Right ventricle myocardium inferior (tissue), 1 donor: ENCODE measurements at regions not wholly inside any gene's neighbourhood (a gene's known extent, or its start where the extent isn't known, plus 50 kb on each side); places are given as distances from the start of the nearest gene placed in this dataset.
A peak's percentile ranks its signal among the peaks of the same experiment; 100 is the strongest.
"Not testable (repeated sequence)": the region's sequence is repeated elsewhere in the genome, so short reads cannot be mapped to it uniquely, and the experiment has no call there.

ENCODE experiments used
- ATAC-seq: fragments of 200-7000 bp; cut with Tn5 transposase; one replicate; pipeline ENCODE4 v1.9.1; 2020; ENCODE audit warnings: mild to moderate bottlenecking, moderate library complexity
- DNase-seq: peaks from one replicate; pipeline ENCODE4 v3.0.0; 2021; ENCODE audit errors: missing footprints
- intact Hi-C: fragments of 100-400 bp; cut with DNase I; formaldehyde crosslinking; loops from one replicate; pipeline ENCODE4 v1.11.0; 2022
- donor health status: DM: no; HTN: yes; CAD: no; lungs with severe emphysema.

DNA sequence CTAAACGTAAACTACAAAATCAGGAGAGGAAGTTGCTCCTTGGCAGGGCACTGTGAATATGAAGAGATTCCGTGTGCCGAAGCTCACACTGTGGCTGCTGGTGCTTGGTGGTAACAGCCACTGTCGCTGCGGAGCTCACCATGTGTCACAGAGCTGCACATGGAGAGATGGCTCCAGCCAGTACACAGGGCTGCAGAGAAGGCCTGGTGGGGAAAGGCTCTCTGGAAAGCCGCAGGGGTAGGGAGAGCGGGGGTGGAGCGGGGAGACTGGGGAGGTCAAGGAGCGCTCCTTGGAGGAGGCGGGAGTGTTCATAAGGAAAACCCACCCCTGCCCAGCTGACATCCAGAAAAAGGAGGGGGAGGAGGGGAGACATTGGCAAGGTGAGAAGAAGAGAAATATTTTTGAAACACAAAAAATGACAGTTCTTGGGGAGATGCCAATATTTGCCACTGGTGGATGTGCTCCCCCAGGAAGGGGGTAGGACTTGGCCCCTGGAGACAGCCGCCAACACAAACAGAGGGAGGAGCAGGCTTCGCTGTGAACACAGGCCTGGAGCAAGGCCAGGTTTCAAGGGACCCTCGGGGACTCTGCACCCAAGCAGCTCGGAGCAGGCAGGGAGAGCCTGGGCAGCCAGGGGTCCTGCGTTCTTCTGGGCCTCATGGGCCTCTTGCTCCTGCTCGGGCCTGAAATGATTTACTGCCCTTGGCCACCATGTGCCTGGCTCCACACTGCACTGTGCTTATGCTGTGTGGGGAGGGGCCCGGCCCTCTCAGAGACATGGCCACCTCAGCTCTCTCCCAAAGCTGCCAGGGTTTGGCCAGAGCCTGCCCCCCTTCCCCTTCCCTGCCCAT is 102.6 kb upstream of the GLI2 start:
- intact Hi-C loops = no loop called here
- no peak for DNase-seq
- no peak for ATAC-seq

- no peak for ATAC-seq
- DNase-seq = no peak
- intact Hi-C loops = no loop called here
These were observed 101.1 kb upstream of the GLI2 start for GRCh38 chr2:120634533-120634932.

- no peak for ATAC-seq
- no peak for DNase-seq
- intact Hi-C loops = no loop called here
These were observed 100.5 kb upstream of the GLI2 start for GRCh38 chr2:120635146-120635545.

DNA sequence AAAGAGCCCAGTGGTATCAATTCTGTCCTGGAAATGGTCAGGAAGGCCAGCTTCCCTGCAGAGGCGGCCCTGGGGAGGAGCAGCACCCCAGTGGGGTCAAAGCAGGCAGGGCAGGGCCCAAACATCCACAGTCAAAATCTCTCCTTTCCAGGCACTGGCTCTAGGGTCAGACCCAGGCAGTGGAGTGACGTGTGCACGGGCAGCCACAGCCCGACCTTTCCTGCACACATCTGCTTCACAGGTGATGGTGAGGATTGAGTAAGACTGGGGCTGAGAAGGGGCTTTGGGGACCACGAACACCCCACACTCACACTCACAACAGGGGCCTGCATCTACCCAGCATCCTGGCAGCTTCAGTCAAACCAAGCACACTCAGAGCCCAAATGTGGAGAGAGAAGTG is 97.8 kb upstream of the GLI2 start:
- no peak for DNase-seq
- no peak for ATAC-seq
- intact Hi-C loops = no loop called here

DNA sequence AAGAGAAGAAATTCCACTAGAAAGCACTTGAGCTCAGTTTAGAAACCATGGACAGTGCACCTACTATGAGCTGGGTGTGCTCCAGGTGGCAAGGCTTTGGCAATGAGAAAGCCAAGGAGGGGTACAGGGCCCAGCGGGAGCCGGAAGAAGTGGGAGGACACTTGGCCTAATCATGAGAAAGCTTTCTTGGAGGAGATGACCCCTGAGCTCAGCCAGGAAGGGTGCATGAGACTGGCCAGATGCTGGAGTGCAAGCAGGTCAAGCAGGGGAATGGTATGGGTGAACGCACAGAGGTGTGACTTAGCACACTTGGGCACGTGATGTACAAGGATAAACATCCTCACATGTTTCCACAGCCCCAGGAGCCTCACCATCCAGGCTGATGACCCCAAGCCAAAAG is 97.2 kb upstream of the GLI2 start:
- DNase-seq (no peak), ATAC-seq (no peak)
- intact Hi-C loops = no loop called here

- ATAC-seq (no peak), DNase-seq (no peak)
- intact Hi-C loops = no loop called here
These were observed 94.3 kb upstream of the GLI2 start for GRCh38 chr2:120641366-120641771.

GRCh38 chr2:120642646-120643045 is 93.0 kb upstream of the GLI2 start:
- ATAC-seq (no peak), DNase-seq (no peak)
- intact Hi-C loops = no loop called here

DNA sequence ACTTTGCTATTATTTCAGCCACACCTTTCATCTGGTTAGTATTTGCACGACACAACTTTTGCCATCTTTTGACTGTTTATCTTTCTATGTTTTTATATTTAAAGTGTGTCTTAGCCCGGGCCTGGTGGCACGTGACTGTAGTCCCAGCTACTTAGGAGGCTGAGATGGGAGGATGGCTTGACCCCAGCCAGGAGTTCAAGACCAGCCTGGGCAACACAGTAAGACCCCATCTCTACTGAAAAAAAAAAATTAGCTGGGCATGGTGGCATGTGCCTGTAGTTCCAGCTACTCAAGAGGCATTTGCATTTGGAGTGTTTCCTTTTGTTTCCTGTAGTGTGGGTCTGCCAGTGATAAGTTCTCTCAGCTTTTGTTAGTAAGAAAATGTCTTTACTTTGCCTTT is 88.7 kb upstream of the GLI2 start:
- intact Hi-C loops = no loop called here

DNA sequence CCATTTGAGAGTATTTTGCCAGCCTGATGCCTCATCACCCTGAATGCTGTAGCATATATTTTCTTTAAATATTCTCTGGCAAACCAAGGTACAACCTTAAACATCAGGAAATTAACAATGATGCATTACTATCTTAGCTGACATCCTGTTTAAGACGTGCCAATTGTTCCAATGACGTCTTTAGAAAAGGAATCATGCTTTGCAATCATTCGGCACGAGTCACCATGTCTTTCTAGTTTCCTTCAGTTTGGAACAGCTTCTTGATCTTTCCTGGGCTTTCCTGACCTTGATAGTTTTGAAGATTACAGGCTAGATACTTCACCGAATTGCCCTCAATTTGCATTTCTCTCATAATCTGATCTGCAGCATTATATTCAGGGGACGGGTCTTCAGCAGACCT is 88.2 kb upstream of the GLI2 start:
- ATAC-seq (no peak), DNase-seq (no peak)
- intact Hi-C loops = no loop called here

More for the DNA sequence above, 88.7 kb upstream of the GLI2 start:
- DNase-seq (no peak), ATAC-seq (no peak)

GRCh38 chr2:120649381-120649780 is 86.3 kb upstream of the GLI2 start:
- intact Hi-C loops, ATAC-seq, DNase-seq: not testable (repeated sequence)

- intact Hi-C loops = loop anchor here (5.0 kb wide), 1 partner anchor 83 kb away; no protein-coding TSS in a partner anchor
- no peak for DNase-seq
These were observed 85.5 kb upstream of the GLI2 start for GRCh38 chr2:120650022-120650644.

DNA sequence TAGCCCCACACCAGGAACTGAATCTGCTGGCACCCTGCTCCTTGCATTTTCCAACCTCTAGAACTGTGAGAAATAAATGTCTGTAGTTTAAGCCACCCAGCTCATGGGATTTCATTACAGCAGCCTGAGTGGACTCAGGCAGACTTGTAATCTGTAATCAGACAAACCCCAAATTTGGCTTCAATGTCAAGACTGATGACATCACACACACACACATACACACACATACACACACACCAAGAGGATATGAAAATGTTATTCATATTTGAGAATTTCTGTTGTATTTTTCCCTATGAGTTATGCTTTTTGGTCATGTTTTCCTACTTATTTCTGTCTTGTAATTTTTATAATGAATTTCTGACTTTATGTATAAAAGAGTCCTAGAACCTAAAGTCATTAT is 83.8 kb upstream of the GLI2 start:
- no peak for DNase-seq
- ATAC-seq = no peak
- intact Hi-C loops = loop anchor here (5.0 kb wide), 1 partner anchor 85 kb away; no protein-coding TSS in a partner anchor

More at GRCh38 chr2:120650022-120650644, 85.5 kb upstream of the GLI2 start:
- no peak for ATAC-seq

DNA sequence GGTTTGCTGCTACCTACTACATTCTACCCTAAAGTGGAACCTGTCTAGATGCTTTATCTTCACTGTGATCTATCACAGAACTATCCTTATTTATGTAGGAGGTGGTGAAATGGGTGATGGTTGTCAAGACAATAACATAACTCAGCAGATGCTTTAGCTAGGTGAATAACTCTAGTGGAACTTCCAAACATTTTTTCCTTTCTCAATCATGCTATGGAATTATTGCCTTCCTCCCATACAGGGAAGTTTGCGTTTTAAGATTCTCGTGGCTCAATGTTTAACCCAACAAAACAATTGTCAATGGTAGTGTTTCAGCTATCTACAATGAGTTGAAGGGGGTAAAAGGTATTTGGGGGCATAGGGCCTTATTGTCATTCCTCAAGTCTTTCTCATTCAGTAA is 82.6 kb upstream of the GLI2 start:
- DNase-seq (no peak), ATAC-seq (no peak)
- intact Hi-C loops = loop anchor here (5.0 kb wide), 1 partner anchor 86 kb away; no protein-coding TSS in a partner anchor

- DNase-seq = no peak
- no peak for ATAC-seq
- intact Hi-C loops = loop anchor here (5.0 kb wide), 1 partner anchor 87 kb away; no protein-coding TSS in a partner anchor
These were observed 81.8 kb upstream of the GLI2 start for GRCh38 chr2:120653871-120654270.

- intact Hi-C loops = loop anchor here (5.0 kb wide), 1 partner anchor 87 kb away; no protein-coding TSS in a partner anchor
- ATAC-seq (peak; percentile 86), DNase-seq (no peak)
These were observed 81.1 kb upstream of the GLI2 start for GRCh38 chr2:120654381-120655134.

DNA sequence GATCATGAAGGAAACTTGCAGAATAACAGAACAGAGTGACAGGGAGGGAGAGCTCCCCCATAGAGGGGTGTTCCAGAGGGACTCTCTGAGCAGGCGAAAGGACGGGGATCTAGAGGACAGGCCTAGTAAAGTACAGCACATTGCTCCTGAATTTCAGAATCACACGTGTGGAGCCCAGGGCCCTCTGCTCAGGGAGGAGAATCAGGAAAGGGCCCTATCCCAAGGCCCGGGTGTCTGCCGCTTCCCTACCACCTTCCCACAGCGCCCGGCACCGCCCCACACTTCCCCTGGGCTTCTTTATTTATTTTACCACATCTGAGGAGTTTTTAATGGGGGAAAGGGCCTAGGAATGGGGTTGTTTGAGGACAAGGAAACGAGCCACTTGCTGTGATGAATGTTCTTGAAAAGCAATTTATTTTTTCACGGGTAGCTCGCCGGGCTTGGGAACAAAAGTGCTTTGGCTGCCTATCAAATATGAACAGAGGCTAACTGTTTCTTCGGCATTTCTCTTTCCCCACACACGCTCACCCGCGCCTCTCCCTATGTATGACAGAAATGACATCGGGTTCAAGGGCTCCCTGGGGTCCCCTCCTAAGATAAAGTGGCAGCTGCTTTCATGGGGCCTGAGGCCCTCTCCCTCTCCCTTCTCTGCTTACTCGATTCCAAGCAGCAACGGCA is 79.3 kb upstream of the GLI2 start:
- ATAC-seq = no peak
- DNase-seq = no peak
- intact Hi-C loops = no loop called here

GRCh38 chr2:120658042-120658769 is 77.5 kb upstream of the GLI2 start:
- DNase-seq = no peak
- intact Hi-C loops = no loop called here
- no peak for ATAC-seq

GRCh38 chr2:120658770-120659158 is 76.9 kb upstream of the GLI2 start:
- ATAC-seq = no peak
- intact Hi-C loops = no loop called here

More at GRCh38 chr2:120658770-120659158, 76.9 kb upstream of the GLI2 start:
- no peak for DNase-seq
